ENCODE measurements at regions not wholly inside any gene's neighbourhood (a gene's known extent, or its start where the extent isn't known, plus 50 kb on each side); places are given as distances from the start of the nearest gene placed in this dataset.
A peak's percentile ranks its signal among the peaks of the same experiment; 100 is the strongest.

- TF ChIP-seq CTCF (IDR thresholded peaks at IDR 0.05; ENCODE audit: control extremely low read depth, extremely low read depth, low read depth, missing control alignments): no peak
- CTCF ChIA-PET: no interaction called here
- DNase-seq (ENCODE audit: extremely low spot score): no peak
- POLR2A ChIA-PET: no interaction called here
Measured at GRCh38 chr4:115278830-115279229, 165.4 kb upstream of the NDST4 start.

- ChIA-PET CTCF (no interaction called here), POLR2A (no interaction called here)
- DNase-seq (ENCODE audit: extremely low spot score): no peak
- no peak for TF ChIP-seq CTCF (IDR thresholded peaks at IDR 0.05; ENCODE audit: control extremely low read depth, extremely low read depth, low read depth, missing control alignments)
Measured at GRCh38 chr4:115275615-115276014, 162.2 kb upstream of the NDST4 start.

- ChIA-PET POLR2A (no interaction called here), CTCF (interaction anchor here (1.2 kb wide), 1 partner anchor 578 kb away, joined by 3 read pairs; no protein-coding TSS in a partner anchor)
- peak; percentile 6 for DNase-seq (ENCODE audit: extremely low spot score)
- TF ChIP-seq CTCF (IDR thresholded peaks at IDR 0.05; ENCODE audit: control extremely low read depth, extremely low read depth, low read depth, missing control alignments): no peak
Measured at GRCh38 chr4:115274545-115274944, 161.1 kb upstream of the NDST4 start.

GRCh38 chr4:115272594-115272993 lies 159.2 kb upstream of the NDST4 start:
- ChIA-PET POLR2A (no interaction called here), CTCF (no interaction called here)
- no peak for DNase-seq (ENCODE audit: extremely low spot score)
- no peak for TF ChIP-seq CTCF (IDR thresholded peaks at IDR 0.05; ENCODE audit: control extremely low read depth, extremely low read depth, low read depth, missing control alignments)

GRCh38 chr4:115272185-115272584 lies 158.8 kb upstream of the NDST4 start:
- no peak for DNase-seq (ENCODE audit: extremely low spot score)
- no peak for TF ChIP-seq CTCF (IDR thresholded peaks at IDR 0.05; ENCODE audit: control extremely low read depth, extremely low read depth, low read depth, missing control alignments)
- ChIA-PET POLR2A (no interaction called here), CTCF (no interaction called here)

- TF ChIP-seq CTCF (IDR thresholded peaks at IDR 0.05; ENCODE audit: control extremely low read depth, extremely low read depth, low read depth, missing control alignments): no peak
- CTCF ChIA-PET: no interaction called here
- DNase-seq (ENCODE audit: extremely low spot score): no peak
- POLR2A ChIA-PET: no interaction called here
Measured at GRCh38 chr4:115260195-115260594, 146.8 kb upstream of the NDST4 start.

GRCh38 chr4:115259642-115260041 lies 146.2 kb upstream of the NDST4 start:
- CTCF ChIA-PET: no interaction called here
- POLR2A ChIA-PET: no interaction called here
- DNase-seq (ENCODE audit: extremely low spot score): no peak
- no peak for TF ChIP-seq CTCF (IDR thresholded peaks at IDR 0.05; ENCODE audit: control extremely low read depth, extremely low read depth, low read depth, missing control alignments)

Measured in GM10248 (cell line).